ENCODE measurements at regions not wholly inside any gene's neighbourhood (a gene's known extent, or its start where the extent isn't known, plus 50 kb on each side); places are given as distances from the start of the nearest gene placed in this dataset.

DNA sequence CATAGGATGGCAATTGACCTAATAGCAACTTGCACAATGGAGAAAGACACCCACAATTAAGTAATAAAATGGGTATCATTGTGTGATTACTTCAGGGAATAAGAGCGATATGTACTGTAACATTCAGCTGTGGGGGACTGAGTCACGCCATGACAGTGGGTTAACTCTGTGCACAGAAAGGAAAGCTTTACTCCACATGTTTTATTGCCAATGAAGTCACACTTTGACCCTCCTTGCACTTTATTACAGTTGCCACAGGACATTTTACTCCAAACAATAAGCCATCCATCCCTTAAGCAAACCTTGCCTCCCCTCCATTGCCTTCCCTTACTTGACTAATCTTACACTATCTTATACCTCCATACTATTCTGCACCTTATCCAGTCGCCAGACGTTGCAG is 403.1 kb downstream of the VRK1 start:
- TF ChIP-seq POLR2A (IDR thresholded peaks at IDR 0.05; ENCODE audit: low read depth) = no peak
- TF ChIP-seq, protein P1, sequence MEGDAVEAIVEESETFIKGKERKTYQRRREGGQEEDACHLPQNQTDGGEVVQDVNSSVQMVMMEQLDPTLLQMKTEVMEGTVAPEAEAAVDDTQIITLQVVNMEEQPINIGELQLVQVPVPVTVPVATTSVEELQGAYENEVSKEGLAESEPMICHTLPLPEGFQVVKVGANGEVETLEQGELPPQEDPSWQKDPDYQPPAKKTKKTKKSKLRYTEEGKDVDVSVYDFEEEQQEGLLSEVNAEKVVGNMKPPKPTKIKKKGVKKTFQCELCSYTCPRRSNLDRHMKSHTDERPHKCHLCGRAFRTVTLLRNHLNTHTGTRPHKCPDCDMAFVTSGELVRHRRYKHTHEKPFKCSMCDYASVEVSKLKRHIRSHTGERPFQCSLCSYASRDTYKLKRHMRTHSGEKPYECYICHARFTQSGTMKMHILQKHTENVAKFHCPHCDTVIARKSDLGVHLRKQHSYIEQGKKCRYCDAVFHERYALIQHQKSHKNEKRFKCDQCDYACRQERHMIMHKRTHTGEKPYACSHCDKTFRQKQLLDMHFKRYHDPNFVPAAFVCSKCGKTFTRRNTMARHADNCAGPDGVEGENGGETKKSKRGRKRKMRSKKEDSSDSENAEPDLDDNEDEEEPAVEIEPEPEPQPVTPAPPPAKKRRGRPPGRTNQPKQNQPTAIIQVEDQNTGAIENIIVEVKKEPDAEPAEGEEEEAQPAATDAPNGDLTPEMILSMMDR (IDR thresholded peaks at IDR 0.05) = no peak
- TF ChIP-seq POLR2AphosphoS5 (IDR thresholded peaks at IDR 0.05) = no peak
- TF ChIP-seq EP300 (IDR thresholded peaks at IDR 0.05) = no peak
